Rectal smooth muscle tissue (tissue), 1 donor: ENCODE measurements at regions not wholly inside any gene's neighbourhood (a gene's known extent, or its start where the extent isn't known, plus 50 kb on each side); places are given as distances from the start of the nearest gene placed in this dataset.
A peak's percentile ranks its signal among the peaks of the same experiment; 100 is the strongest.

Source experiments
- H3K27ac ChIP-seq: one replicate; pipeline ENCODE4 v1.7.0; 2013; ENCODE audit warnings: low read depth, low read length, inconsistent platforms
- H3K27me3 ChIP-seq: one replicate; pipeline ENCODE4 v1.7.0; 2013; ENCODE audit warnings: low read length; ENCODE audit not compliant: control insufficient read depth, insufficient read depth
- H3K36me3 ChIP-seq: one replicate; pipeline ENCODE4 v1.7.0; 2013; ENCODE audit warnings: low read length; ENCODE audit not compliant: control insufficient read depth, insufficient read depth
- H3K4me1 ChIP-seq: one replicate; pipeline ENCODE4 v1.7.0; 2013; ENCODE audit warnings: low read length; ENCODE audit not compliant: control insufficient read depth, insufficient read depth
- H3K4me3 ChIP-seq: one replicate; pipeline ENCODE4 v1.7.0; 2013; ENCODE audit warnings: low read length
- H3K9ac ChIP-seq: one replicate; pipeline ENCODE4 v1.7.0; 2013; ENCODE audit warnings: low read length

DNA sequence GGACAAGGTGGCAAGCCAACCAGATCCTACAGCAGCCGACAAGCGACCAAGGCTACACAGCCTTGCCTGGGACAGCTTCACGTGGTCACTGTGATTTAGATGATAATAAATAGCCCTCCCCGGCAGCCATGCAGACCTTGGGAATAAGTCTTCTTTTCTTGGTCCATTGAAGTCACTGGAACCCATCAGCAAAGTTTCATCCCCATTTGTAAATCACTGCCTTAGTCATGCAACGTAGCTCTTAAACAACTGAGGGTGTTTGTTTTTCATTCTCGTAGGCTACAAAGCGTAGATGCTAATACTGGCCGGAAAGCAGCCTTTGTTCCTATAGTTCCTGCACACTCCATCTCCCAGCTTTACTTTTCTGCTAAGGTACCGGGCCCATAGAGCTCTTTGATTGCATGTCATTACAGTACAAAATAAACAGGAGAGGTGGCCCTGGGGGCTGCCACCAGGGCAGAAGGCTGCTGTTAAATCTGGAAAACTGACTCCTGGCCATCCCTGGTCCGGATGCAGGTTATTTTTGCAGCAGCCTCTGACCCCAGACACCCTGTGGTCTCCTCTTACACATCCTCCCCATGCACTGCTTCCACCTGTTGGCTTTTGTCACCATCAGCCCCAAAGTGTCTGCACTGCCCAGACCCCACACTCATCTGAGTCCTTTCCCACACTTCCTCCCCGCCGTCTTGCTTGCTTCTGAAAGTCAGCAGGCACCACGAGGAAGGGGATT is 105.5 kb downstream of the TOMM20 start:
- Histone ChIP-seq H3K4me3 (no peak overlapping the region), H3K4me1 (no peaks in the 10 kb centered on the region), H3K27me3 (no peaks in the 10 kb centered on the region), H3K27ac (peak overlapping the region; percentile 60), H3K36me3 (no peaks in the 10 kb centered on the region), H3K9ac (no peak overlapping the region)

DNA sequence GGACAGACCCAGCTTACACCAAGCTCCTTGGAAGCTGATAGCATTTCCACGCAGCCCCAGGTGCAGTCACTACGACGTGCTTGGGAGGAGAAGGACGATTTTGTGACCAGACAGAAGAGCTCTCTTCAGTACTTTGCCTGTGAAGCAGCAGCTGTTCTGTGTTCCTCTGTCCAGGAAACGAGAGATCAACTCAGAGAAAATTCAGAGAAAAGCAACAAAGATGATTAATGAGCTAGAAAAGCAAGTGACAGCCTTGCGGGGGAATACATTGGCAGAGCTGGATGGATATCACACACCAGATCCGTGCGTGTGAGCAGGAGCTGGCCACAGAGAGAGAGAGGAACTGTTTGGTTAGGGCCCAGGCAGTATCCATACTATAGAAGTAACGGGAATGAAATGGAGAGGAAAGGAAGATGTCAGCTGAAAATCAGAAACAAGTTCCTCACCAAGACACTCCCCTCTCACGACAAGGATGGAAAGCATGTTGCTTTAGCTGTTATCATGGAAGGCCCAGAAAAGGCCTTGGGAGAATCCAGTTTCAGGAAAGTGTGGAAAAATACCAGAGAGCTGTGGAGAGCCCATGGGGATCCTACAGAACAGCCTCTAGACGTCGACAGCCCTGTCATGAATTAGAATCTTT is 106.2 kb downstream of the TOMM20 start:
- Histone ChIP-seq H3K36me3 (no peaks in the 10 kb centered on the region), H3K9ac (no peak overlapping the region), H3K27me3 (no peaks in the 10 kb centered on the region), H3K4me1 (no peaks in the 10 kb centered on the region), H3K27ac (peak overlapping the region; percentile 60), H3K4me3 (peak overlapping the region; percentile 10)

DNA sequence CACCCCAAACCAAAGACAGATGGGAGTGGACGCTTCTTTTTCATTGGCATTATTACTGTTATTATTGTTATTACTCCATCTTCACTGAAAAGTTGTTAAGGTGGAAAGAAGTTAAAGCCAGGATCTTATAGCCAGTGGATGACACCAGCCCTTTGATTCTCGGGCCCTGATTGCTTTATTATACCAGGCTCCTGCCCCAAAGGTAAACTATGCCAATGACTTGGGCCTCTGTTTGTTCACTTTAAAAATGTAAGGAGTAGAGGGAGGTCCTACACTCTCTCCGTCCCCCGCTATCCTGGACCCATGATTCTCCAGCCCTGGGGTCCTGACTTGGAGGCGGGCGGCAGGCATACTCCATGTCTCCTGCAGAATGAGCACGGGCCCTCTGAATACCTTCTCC is 106.8 kb downstream of the TOMM20 start:
- Histone ChIP-seq H3K36me3 (no peaks in the 10 kb centered on the region), H3K9ac (no peak overlapping the region), H3K4me1 (no peaks in the 10 kb centered on the region), H3K4me3 (no peak overlapping the region), H3K27me3 (no peaks in the 10 kb centered on the region), H3K27ac (no peak overlapping the region)

DNA sequence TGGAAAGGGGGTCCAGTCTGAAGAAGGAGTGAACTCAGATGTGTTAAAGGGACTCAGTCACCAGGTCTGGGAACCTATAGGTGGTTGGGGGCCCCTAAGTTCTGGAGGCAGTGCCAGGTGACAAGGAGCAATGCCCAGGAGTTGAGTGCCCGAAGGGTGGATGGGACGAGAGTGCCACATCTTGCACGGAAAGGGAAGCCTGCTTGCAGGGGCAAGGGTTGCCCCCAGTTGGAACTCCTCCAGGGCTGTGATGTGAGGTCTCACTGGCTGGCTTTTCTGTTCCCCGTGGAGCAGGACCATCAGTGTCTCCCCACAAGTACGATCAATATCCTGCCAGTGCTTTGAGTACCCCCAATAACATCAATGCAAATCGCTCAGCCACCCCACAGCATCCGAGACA is 107.3 kb downstream of the TOMM20 start:
- H3K36me3 ChIP-seq, result no peaks in the 10 kb centered on the region
- no peaks in the 10 kb centered on the region for H3K4me1 ChIP-seq
- no peak overlapping the region for H3K27ac ChIP-seq
- H3K27me3 ChIP-seq, result no peaks in the 10 kb centered on the region
- H3K4me3 ChIP-seq, result no peak overlapping the region
- no peak overlapping the region for H3K9ac ChIP-seq

DNA sequence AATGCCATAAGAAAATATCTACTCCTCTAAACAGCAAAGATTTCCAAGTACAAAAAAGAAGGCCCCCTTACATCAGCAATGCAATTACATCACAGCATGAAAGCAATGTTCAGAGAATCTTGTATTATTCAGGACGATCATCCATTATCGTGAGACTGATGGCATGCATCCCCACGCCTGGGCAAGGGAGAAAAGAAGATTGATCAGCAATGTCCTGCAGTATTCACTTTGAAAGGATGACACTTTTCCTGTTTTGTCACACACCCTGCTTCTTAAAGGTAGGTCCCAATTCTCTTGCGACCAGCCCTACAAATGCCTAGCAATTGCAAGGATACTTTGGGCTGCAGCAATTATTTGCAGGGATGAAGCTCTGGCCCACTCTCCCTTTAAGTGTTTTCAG is 108.7 kb downstream of the TOMM20 start:
- H3K27ac ChIP-seq, result no peak overlapping the region
- H3K36me3 ChIP-seq, result no peaks in the 10 kb centered on the region
- no peak overlapping the region for H3K9ac ChIP-seq
- no peaks in the 10 kb centered on the region for H3K27me3 ChIP-seq
- H3K4me1 ChIP-seq, result no peaks in the 10 kb centered on the region
- H3K4me3 ChIP-seq, result no peak overlapping the region

DNA sequence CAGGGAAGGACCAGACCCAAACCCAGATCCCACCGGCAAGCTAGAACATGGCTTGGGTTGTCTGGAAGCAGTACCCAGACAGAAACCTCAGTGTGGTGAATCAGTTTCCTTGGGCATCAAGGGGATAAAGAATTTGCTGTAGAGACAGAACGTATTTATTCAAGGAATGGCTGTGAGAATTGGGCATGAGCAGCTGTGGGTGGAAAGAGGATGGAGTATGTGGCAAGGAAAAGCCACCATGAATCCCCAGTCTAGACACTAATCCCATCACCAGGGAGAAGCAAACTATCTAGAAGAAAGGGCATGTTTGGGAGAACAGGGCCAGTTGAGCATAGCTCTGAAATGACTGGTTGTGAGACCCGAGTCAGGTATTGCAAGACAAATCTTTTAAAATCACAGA is 109.2 kb downstream of the TOMM20 start:
- H3K27ac ChIP-seq, result no peak overlapping the region
- no peaks in the 10 kb centered on the region for H3K27me3 ChIP-seq
- H3K4me3 ChIP-seq, result no peak overlapping the region
- H3K9ac ChIP-seq, result no peak overlapping the region
- H3K4me1 ChIP-seq, result no peaks in the 10 kb centered on the region
- no peaks in the 10 kb centered on the region for H3K36me3 ChIP-seq

DNA sequence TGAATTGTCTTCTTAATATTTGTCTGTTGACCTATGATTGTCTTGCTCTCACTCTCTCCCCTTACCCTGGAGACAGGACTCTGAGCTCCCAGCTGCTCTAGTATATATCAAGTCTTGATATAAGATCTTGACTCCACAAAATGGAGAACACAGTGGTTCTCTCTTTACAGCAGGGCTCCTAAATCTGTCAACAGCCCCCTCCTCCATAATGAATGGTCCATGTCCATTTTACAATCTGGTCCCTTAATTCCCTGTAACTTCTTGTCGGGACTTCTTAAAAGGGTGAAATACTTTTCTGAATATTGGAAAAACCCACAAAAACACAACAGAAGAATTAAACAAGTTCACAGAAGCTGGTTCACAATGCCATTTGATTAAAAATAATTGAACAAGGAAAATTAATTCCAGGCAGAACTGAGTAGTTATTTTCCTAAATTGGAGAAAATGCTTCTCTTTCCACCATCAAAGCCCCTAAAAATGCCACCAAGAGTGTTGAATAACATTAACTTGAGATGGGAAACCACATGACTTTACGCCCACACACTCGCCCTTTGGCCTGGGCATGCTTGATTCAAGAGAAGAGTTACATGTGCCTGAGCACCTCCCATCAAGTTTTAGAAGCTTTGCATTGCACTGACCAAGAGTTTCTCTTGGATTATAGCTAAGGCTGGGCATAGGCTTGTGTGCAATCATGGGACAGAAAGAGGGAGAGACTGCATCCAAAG is 109.8 kb downstream of the TOMM20 start:
- Histone ChIP-seq H3K27ac (no peak overlapping the region), H3K4me3 (no peak overlapping the region)

DNA sequence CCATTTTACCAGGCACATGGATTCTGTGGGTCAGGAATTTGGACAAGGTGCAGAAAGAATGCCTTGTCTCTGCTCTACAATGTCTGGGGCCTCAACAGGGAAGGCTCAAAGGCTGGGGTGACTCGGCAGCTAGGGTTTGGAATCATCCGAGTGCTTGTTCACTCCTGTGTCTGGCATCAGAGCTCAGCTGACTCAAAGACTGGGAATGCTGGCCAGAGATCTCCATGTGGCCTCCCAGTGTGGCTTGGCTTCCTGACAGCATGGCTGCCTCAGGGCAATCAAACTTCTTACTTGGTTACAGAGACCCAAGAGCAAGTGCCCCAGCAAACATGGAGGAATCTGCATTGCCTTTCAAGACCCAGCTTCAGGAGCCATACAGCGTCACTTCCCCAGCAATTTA is 110.5 kb downstream of the TOMM20 start:
- no peaks in the 10 kb centered on the region for H3K4me1 ChIP-seq
- H3K27ac ChIP-seq, result no peak overlapping the region
- no peaks in the 10 kb centered on the region for H3K36me3 ChIP-seq
- H3K27me3 ChIP-seq, result no peaks in the 10 kb centered on the region
- no peak overlapping the region for H3K9ac ChIP-seq
- H3K4me3 ChIP-seq, result no peak overlapping the region

More for the DNA sequence above, 109.8 kb downstream of the TOMM20 start:
- Histone ChIP-seq H3K9ac (no peak overlapping the region), H3K36me3 (no peaks in the 10 kb centered on the region), H3K27me3 (no peaks in the 10 kb centered on the region), H3K4me1 (no peaks in the 10 kb centered on the region)

DNA sequence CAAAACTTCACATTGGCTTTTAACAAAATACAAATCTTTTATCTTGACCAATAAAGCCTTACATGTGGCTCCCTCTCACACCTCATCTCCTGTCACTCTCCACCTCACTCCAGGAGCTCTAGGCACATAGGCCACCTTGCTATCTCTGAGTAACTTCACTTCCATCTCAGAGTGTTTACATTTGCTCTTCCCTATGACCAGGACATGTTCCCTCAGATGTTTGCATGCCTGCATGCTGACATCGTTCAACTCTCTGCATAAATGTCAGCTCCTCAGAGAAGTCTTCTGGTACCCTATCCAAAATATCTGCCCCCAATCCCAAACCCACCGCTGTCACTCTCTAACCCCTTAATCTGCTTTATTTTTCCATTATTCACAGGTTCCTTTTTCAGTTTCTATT is 110.9 kb downstream of the TOMM20 start:
- H3K4me3 ChIP-seq, result no peak overlapping the region
- no peak overlapping the region for H3K27ac ChIP-seq
- no peaks in the 10 kb centered on the region for H3K27me3 ChIP-seq
- H3K36me3 ChIP-seq, result no peaks in the 10 kb centered on the region
- no peaks in the 10 kb centered on the region for H3K4me1 ChIP-seq
- no peak overlapping the region for H3K9ac ChIP-seq

DNA sequence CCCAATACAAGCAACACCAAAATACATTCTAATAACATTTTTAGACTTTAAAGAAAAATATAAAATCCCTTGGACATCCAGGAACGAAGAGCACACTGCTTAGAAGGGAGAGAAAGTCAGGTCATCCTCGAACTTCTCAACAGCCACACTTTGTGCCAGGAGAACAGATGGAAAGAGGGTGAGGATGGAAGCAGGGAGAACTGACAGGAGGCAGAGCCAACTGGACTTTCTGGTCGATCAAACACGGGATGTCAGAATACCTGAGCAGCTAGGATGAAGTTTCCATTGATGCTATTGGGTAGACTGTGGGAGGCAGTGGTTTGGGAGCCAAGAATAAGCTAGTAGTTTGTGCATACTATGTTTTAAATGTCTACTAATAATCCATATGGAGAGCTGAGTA is 111.4 kb downstream of the TOMM20 start:
- no peaks in the 10 kb centered on the region for H3K36me3 ChIP-seq
- H3K4me3 ChIP-seq, result no peak overlapping the region
- no peaks in the 10 kb centered on the region for H3K4me1 ChIP-seq
- H3K27ac ChIP-seq, result no peak overlapping the region
- no peaks in the 10 kb centered on the region for H3K27me3 ChIP-seq
- no peak overlapping the region for H3K9ac ChIP-seq

DNA sequence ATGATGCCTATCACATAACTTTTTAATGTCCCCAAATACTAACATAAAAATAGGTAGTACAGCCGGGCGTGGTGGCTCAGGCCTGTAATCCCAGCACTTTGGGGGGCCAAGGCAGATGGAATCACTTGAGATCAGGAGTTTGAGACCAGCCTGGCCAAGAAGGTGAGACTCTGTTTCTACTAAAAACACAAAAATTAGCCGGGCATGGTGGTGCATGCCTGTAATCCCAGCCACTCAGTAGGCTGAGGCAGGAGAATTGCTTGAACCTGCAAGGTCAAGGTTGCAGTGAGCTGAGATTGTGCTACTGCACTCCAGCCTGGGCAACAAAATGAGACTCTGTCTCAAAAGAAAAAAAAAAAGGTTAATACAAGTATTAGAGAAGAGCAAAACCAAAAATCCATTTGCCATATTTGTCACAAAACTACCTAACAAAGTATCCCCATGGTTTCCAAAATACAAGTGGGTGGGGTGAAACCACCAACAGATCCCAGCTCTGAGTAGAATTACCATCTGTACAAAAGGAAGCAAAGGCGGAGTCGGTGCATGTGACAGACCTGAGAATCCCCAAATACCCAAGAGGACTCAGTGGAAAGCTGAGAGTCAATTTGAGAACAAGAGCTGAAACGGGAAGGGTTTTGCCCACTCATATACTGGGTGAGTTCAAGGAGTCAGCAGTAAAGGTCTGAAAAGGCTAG is 113.2 kb downstream of the TOMM20 start:
- Histone ChIP-seq H3K27me3 (no peaks in the 10 kb centered on the region), H3K4me1 (no peaks in the 10 kb centered on the region), H3K27ac (no peak overlapping the region), H3K9ac (no peak overlapping the region), H3K4me3 (no peak overlapping the region), H3K36me3 (no peaks in the 10 kb centered on the region)

DNA sequence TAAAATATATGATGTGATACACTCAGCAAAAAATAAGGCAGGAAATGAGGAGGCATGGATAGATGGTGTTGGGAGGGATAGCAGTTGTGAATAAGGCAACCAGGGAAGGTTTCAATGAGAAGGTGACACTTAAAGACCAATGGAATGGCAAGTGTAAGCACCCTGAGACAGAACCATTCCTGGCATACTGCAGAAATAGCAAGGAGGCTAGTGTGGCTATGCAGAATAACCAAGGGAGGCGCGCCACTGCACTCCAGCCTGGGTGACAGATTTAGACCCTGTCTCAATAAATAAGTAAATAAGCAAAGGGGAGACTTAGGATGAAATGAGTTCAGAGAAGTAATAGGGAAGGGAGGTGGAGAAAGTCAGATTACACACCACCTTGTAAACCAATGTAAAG is 113.9 kb downstream of the TOMM20 start:
- no peak overlapping the region for H3K4me3 ChIP-seq
- H3K9ac ChIP-seq, result no peak overlapping the region
- no peak overlapping the region for H3K27ac ChIP-seq
- H3K27me3 ChIP-seq, result no peaks in the 10 kb centered on the region
- no peaks in the 10 kb centered on the region for H3K36me3 ChIP-seq
- no peaks in the 10 kb centered on the region for H3K4me1 ChIP-seq
